ENCODE measurements at regions not wholly inside any gene's neighbourhood (a gene's known extent, or its start where the extent isn't known, plus 50 kb on each side); places are given as distances from the start of the nearest gene placed in this dataset.

GRCh38 chr16:47877166-47877565, 278.6 kb downstream of the ABCC12 start:
- no peak for DNase-seq
- intact Hi-C loops (cut with DNase I), result no loop called here
- no peak overlapping the region for H3K27ac ChIP-seq
- no peak for TF ChIP-seq CTCF (IDR thresholded peaks at IDR 0.05)
- TF ChIP-seq POLR2A (IDR thresholded peaks at IDR 0.05), result no peak
- no peaks in the 10 kb centered on the region for H3K4me1 ChIP-seq
- no peaks in the 10 kb centered on the region for H3K36me3 ChIP-seq
- H3K9me3 ChIP-seq, result no peaks in the 10 kb centered on the region
- no peak overlapping the region for H3K4me3 ChIP-seq (replicated peaks in 1 of 3)
- 66 to 80% methylated on average over 3 of the region's 3 CpGs for WGBS, 2 donors
- H3K27me3 ChIP-seq, result no peaks in the 10 kb centered on the region

- WGBS, 2 donors, result 73 to 78% methylated on average over 7 of the region's 7 CpGs
- no peak overlapping the region for H3K27ac ChIP-seq
- H3K9me3 ChIP-seq, result no peaks in the 10 kb centered on the region
- H3K4me3 ChIP-seq (replicated peaks in 1 of 3), result no peak overlapping the region
- TF ChIP-seq POLR2A (IDR thresholded peaks at IDR 0.05), result no peak
- TF ChIP-seq CTCF (IDR thresholded peaks at IDR 0.05), result no peak
- DNase-seq, result no peak
- H3K27me3 ChIP-seq, result no peaks in the 10 kb centered on the region
- intact Hi-C loops (cut with DNase I), result no loop called here
- no peaks in the 10 kb centered on the region for H3K4me1 ChIP-seq
- no peaks in the 10 kb centered on the region for H3K36me3 ChIP-seq
Measured at GRCh38 chr16:47876511-47876910, 279.3 kb downstream of the ABCC12 start.

GRCh38 chr16:47873434-47873833, 282.4 kb downstream of the ABCC12 start:
- Histone ChIP-seq H3K36me3 (no peaks in the 10 kb centered on the region), H3K4me1 (no peaks in the 10 kb centered on the region), H3K9me3 (no peaks in the 10 kb centered on the region), H3K27ac (no peak overlapping the region), H3K27me3 (no peaks in the 10 kb centered on the region), H3K4me3 (replicated peaks in 1 of 3) (no peak overlapping the region)
- no peak for DNase-seq
- 81 to 88% methylated on average over 5 of the region's 5 CpGs for WGBS, 2 donors
- intact Hi-C loops (cut with DNase I), result no loop called here
- TF ChIP-seq POLR2A (IDR thresholded peaks at IDR 0.05) (no peak), CTCF (IDR thresholded peaks at IDR 0.05) (peak in 3 of 6 experiments; percentile 9 to 30 (median 20))

- Histone ChIP-seq H3K36me3 (no peaks in the 10 kb centered on the region), H3K27me3 (no peaks in the 10 kb centered on the region), H3K4me3 (replicated peaks in 1 of 3) (no peak overlapping the region), H3K27ac (no peak overlapping the region), H3K9me3 (no peaks in the 10 kb centered on the region), H3K4me1 (no peaks in the 10 kb centered on the region)
- no peak for DNase-seq
- WGBS, 2 donors, result 77 to 92% methylated on average over 3 of the region's 3 CpGs
- intact Hi-C loops (cut with DNase I), result no loop called here
- TF ChIP-seq POLR2A (IDR thresholded peaks at IDR 0.05) (no peak), CTCF (IDR thresholded peaks at IDR 0.05) (no peak)
Measured at GRCh38 chr16:47872225-47872624, 283.6 kb downstream of the ABCC12 start.

- no peak for DNase-seq
- no peak overlapping the region for H3K27ac ChIP-seq
- TF ChIP-seq POLR2A (IDR thresholded peaks at IDR 0.05) (no peak), CTCF (IDR thresholded peaks at IDR 0.05) (no peak)
- intact Hi-C loops (cut with DNase I), result no loop called here
- no peaks in the 10 kb centered on the region for H3K4me1 ChIP-seq
- H3K4me3 ChIP-seq (replicated peaks in 1 of 3), result no peak overlapping the region
- H3K9me3 ChIP-seq, result no peaks in the 10 kb centered on the region
- no peaks in the 10 kb centered on the region for H3K36me3 ChIP-seq
- H3K27me3 ChIP-seq, result no peaks in the 10 kb centered on the region
- WGBS, 2 donors, result 53 to 66% methylated on average over 4 of the region's 4 CpGs
Measured at GRCh38 chr16:47866423-47866822, 289.4 kb downstream of the ABCC12 start.
